IPS-15b (cell line): ENCODE measurements at regions not wholly inside any gene's neighbourhood (a gene's known extent, or its start where the extent isn't known, plus 50 kb on each side); places are given as distances from the start of the nearest gene placed in this dataset.

Source experiments
- H3K27me3 ChIP-seq: one replicate; pipeline ENCODE4 v1.6.1; 2013; ENCODE audit warnings: low read length; ENCODE audit not compliant: control insufficient read depth, insufficient read depth
- H3K36me3 ChIP-seq: one replicate; pipeline ENCODE4 v1.6.1; 2013; ENCODE audit warnings: low read length; ENCODE audit not compliant: control insufficient read depth, insufficient read depth
- H3K4me1 ChIP-seq: one replicate; pipeline ENCODE4 v1.6.1; 2013; ENCODE audit warnings: mild to moderate bottlenecking, low read length; ENCODE audit not compliant: control insufficient read depth, insufficient read depth
- H3K4me3 ChIP-seq: one replicate; pipeline ENCODE4 v1.5.1; 2013; ENCODE audit warnings: low read depth, low read length
- H3K9ac ChIP-seq: one replicate; pipeline ENCODE4 v1.6.1; 2013; ENCODE audit warnings: low read depth, mild to moderate bottlenecking, low read length
- H3K9me3 ChIP-seq: one replicate; pipeline ENCODE4 v1.6.1; 2013; ENCODE audit warnings: mild to moderate bottlenecking, low read length; ENCODE audit not compliant: control insufficient read depth, insufficient read depth

DNA sequence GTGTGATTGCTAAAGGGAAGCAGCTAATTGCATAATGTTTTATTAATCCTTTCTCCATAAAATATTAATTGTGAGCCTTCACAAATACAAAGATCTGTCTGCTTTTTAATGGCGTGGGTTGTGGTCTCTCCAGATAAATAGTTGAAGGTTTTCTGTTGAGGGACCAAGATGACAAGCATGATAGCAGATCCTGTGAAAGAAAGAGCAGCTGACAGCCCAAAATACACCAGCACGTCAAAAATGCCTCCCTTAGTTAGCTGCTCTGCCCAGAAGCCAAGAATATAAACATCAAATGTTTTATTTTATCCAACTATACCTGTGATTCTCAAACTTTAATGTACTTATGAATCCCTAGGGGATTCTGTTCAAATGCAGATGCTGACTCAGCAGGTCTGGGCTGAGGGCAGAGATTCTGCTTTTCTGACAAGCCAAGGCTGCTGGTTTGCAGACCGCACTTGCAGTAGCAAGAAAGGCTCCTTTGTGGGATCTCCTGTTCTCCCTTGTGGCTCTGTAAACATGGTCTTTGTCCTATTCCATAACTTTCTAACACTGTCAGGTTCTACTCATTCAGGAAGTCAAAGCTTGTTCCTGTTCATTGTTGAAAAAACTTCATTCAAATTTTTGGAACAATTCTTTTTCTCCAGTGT is 119.1 kb upstream of the SLC25A36 start:
- Histone ChIP-seq H3K36me3 (no peaks in the 10 kb centered on the region), H3K27me3 (no peaks in the 10 kb centered on the region), H3K9me3 (no peaks in the 10 kb centered on the region), H3K9ac (no peak overlapping the region), H3K4me3 (no peak overlapping the region), H3K4me1 (no peaks in the 10 kb centered on the region)

DNA sequence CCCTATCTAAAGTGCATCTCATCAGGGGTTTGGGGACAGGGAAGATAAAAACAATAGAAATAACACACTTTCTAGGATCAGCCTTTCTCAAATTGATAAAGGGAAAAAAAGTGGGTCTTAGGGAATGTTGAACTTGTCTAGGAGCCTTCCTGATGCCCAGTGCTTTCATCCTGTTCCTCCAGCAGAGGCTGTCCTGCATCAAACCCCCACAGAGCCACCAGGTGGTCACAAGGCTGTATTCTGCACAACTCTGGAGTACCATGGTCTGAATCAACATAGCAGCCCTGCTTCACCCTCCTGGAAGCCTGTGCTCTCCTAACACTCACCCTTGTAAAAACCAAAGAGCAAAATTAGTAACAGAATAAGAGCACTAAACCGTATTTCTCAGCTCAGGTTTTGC is 118.5 kb upstream of the SLC25A36 start:
- Histone ChIP-seq H3K9ac (no peak overlapping the region), H3K4me3 (no peak overlapping the region), H3K36me3 (no peaks in the 10 kb centered on the region), H3K9me3 (no peaks in the 10 kb centered on the region), H3K4me1 (no peaks in the 10 kb centered on the region), H3K27me3 (no peaks in the 10 kb centered on the region)

DNA sequence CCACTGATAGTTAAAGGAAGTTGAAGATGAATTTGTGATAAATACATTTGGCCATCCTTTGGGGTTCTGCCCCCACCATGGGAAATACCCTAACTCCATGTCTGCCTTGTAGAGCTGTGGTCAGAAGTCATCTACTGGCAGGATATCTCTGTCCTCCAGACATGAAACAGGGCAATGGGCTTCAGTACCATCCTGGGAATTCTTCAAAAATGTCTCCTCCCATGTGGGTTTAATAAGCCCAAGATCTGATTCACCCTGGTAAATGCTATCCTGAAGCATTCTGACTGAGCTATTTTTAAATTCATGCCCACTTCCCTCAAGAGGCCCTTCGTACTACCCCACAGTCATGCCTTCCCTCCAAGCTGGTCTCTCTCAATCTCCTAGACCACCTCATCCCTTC is 113.7 kb upstream of the SLC25A36 start:
- no peaks in the 10 kb centered on the region for H3K27me3 ChIP-seq
- no peak overlapping the region for H3K9ac ChIP-seq
- H3K36me3 ChIP-seq, result no peaks in the 10 kb centered on the region
- no peaks in the 10 kb centered on the region for H3K4me1 ChIP-seq
- H3K4me3 ChIP-seq, result no peak overlapping the region
- no peaks in the 10 kb centered on the region for H3K9me3 ChIP-seq

DNA sequence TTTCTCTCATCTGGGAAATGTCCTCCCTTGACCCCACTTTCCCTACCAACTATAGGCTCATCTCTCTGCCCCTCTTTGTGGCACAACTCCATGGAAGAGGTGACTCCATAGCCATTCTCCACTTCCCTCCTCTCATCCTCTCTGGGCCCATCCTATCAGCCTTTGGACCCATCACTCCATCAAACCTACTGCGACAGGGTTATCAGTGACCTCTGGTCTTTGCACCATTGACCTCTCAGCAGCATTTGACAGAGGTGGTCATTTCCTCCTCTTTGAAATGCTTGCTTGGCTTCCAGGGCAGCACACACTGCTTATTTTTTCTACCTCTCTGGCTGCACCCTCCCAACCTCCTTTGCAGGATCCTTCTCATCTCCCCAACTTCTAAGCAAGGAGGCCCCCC is 113.1 kb upstream of the SLC25A36 start:
- Histone ChIP-seq H3K9ac (no peak overlapping the region), H3K4me1 (no peaks in the 10 kb centered on the region), H3K36me3 (no peaks in the 10 kb centered on the region), H3K9me3 (no peaks in the 10 kb centered on the region), H3K4me3 (no peak overlapping the region), H3K27me3 (no peaks in the 10 kb centered on the region)

DNA sequence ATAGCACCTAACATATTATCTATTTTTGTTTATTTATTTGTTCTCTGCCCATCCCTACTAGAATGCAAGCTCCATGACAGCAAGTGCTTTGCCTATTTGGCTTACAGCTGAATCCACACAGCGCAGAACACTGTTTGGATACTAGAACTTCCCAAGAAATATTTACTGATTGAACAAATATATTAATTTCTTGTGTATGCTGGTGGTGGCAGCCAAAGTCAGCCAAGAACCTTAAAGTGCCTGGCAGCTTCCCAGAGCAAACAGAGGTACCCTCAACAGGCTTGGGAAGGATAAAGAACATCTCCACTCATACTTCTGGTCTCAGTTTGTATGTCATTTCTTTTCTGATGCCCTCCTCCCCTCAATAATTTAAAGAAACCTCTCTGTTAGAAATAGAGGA is 111.8 kb upstream of the SLC25A36 start:
- Histone ChIP-seq H3K9ac (no peak overlapping the region), H3K27me3 (no peaks in the 10 kb centered on the region), H3K4me1 (no peaks in the 10 kb centered on the region), H3K4me3 (no peak overlapping the region), H3K9me3 (no peaks in the 10 kb centered on the region), H3K36me3 (no peaks in the 10 kb centered on the region)

DNA sequence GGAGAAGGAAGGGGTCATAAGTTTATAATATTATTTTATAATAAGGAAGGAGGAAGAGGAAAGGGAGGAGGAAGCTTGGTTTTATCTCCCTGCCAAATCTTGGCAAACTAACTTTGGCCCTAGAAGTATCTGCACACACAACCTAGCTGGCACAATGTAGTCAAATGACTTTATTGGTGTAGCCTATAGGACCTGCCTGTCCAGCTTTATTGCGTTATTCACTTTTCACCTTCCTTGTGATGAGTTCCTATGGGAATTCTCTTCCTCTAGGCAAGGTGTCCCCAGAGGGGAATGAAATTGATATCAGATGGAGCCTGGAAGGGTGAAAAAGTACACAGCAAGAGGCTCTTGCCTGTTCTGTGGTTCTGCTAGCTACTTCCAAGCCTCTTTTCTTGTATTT is 111.2 kb upstream of the SLC25A36 start:
- no peaks in the 10 kb centered on the region for H3K36me3 ChIP-seq
- H3K27me3 ChIP-seq, result no peaks in the 10 kb centered on the region
- H3K4me3 ChIP-seq, result no peak overlapping the region
- no peak overlapping the region for H3K9ac ChIP-seq
- H3K4me1 ChIP-seq, result no peaks in the 10 kb centered on the region
- H3K9me3 ChIP-seq, result no peaks in the 10 kb centered on the region

DNA sequence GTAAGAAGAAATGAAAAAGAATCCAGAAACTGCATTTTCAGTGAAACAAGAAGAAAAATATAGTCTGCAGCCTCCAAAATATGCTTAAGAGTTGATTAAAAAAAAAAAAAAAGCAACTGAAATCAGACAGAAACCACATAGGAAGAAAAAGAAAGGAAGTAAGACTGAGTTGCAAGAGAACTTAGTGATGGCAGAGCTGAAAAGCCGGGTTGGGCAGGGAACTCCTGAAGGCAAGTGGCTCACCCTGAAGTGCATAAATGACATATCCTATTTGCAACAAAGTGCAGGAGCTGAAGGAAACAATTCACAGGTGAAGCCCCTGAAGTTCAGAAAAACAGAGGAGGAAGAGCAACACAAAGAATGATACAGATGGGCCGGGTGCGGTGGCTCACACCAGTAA is 108.8 kb upstream of the SLC25A36 start:
- Histone ChIP-seq H3K4me1 (no peaks in the 10 kb centered on the region), H3K36me3 (no peaks in the 10 kb centered on the region), H3K9ac (no peak overlapping the region), H3K27me3 (no peaks in the 10 kb centered on the region), H3K4me3 (no peak overlapping the region), H3K9me3 (no peaks in the 10 kb centered on the region)

DNA sequence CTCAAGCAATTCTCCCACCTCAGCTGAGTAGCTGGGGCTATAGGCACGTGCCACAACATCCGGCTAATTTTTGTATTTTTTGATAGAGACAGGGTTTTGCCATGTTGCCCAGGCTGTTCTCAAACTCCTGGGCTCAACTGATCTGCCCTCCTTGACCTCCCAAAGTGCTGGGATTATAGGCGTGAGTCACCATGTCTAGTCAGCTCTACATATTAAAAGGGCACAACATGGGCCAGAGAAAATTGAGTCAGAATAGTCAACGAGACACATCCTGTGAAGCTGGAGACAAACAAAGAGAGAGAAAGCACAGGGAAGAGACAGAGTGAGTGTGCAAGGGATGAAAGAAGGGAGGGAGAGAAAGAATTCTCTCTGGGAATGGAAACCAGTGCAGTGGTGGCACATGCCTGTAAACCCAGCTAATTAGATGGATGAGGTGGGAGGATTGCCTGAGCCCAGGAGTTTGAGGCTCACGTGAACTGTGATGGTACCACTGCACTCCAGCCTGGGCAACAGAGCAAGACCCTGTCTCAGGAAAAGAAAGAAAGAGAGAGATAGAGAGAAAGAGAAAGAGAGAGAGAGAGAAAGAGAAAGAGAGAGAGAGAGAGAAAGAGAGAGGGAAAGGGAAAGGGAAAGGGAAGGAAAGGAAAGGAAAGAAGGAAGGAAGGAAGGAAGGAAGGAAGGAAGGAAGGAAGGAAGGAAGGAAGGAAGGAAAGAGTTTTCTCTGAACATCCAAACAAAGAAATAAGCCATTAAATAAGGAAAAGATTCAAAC is 107.2 kb upstream of the SLC25A36 start:
- no peak overlapping the region for H3K9ac ChIP-seq
- no peak overlapping the region for H3K4me3 ChIP-seq
- H3K36me3 ChIP-seq, result no peaks in the 10 kb centered on the region
- H3K9me3 ChIP-seq, result no peaks in the 10 kb centered on the region
- no peaks in the 10 kb centered on the region for H3K4me1 ChIP-seq
- H3K27me3 ChIP-seq, result no peaks in the 10 kb centered on the region

DNA sequence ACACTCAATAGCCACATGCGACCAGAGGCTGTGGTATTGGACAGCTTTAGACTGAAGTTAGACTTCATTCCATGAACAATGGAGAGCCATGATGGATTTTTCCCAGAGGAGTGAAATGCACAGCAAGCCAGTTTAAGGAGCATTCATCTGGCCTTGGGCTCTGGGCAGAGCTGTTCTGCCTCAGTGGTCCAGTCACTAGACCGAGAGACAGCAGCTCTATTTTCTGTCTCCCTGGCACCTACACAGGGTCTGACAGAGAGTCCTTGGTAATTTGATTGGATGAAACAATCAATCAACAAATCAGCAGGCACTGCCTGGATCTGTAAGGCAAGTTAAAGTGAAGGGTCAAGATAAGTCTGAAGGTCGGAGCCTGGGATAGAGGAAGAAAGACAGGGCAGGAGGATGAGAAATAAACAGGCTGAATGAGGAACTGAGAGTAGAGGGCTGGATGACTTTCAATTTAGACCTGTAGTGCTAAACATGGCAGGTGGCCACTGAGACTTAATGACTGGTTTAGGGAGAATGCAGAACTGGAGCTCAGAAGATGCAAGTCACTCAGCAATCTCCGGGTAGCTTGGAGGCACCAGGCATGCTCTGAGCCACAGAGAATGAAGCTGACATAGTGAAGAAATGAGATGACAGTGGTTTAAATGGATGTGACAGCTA is 98.5 kb upstream of the SLC25A36 start:
- Histone ChIP-seq H3K27me3 (no peaks in the 10 kb centered on the region), H3K36me3 (no peaks in the 10 kb centered on the region), H3K9ac (no peak overlapping the region), H3K4me3 (no peak overlapping the region), H3K9me3 (no peaks in the 10 kb centered on the region), H3K4me1 (no peaks in the 10 kb centered on the region)

DNA sequence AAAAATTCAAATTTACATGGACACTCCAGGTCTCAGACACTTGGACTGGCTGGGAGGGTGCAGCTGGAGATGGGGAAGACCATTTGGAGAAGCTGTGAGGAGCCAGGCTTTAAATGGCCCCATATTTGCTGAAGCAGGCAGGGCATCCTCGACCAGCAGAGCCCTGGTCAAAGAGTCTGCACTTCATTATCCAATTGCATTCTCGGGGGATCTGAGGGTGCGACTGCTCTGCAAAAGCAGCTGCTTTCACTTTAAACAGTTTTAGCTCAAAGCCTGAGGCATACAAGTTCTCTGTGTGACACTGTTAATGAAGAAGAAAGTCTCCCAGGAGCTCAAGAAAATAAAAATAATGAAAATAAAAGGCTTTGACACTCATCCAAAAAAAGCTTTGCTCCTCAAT is 98.0 kb upstream of the SLC25A36 start:
- Histone ChIP-seq H3K27me3 (no peaks in the 10 kb centered on the region), H3K36me3 (no peaks in the 10 kb centered on the region), H3K9me3 (no peaks in the 10 kb centered on the region), H3K4me3 (no peak overlapping the region), H3K4me1 (no peaks in the 10 kb centered on the region), H3K9ac (no peak overlapping the region)

DNA sequence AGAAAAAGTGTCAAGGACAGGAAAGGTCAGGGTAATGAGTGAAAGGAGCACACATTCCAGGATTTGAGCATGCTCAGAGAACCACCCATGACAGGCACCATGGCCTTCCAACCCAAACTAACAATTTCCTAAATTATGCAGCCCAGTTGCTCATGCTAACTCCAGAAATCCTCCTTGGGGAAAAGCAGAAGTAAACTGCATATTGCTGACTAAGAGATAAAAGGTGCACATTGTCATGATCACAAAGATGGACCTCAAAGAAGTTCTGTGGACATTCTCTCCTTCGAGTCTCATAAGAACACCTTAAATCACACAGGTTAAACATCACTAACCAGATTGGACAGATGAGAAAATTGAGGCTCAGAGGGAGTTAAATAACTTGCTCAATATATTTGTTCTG is 97.6 kb upstream of the SLC25A36 start:
- no peaks in the 10 kb centered on the region for H3K27me3 ChIP-seq
- H3K9ac ChIP-seq, result no peak overlapping the region
- no peaks in the 10 kb centered on the region for H3K4me1 ChIP-seq

DNA sequence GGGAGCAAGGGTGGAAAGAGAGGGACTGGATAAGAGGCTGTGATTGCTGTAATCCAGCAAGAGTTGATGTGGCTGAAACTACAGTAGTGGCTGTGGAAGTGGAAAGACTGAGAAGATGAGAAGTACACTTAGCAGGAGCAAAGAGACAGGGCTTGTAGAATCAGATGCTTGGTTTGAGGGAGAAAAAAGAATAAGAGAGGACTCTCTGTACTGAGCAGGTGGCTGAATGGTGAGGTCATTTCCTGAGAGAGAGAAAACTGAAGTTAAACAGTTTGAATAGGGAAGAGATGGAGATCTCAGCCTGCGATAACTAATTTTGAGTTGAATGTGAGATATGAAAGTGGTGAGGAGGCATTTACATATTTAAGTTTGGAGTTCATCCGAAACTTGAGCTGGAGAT is 95.8 kb upstream of the SLC25A36 start:
- H3K36me3 ChIP-seq, result no peaks in the 10 kb centered on the region
- no peak overlapping the region for H3K9ac ChIP-seq
- no peaks in the 10 kb centered on the region for H3K4me1 ChIP-seq
- no peaks in the 10 kb centered on the region for H3K9me3 ChIP-seq
- H3K4me3 ChIP-seq, result no peak overlapping the region
- H3K27me3 ChIP-seq, result no peaks in the 10 kb centered on the region

More for the DNA sequence above, 97.6 kb upstream of the SLC25A36 start:
- Histone ChIP-seq H3K9me3 (no peaks in the 10 kb centered on the region), H3K36me3 (no peaks in the 10 kb centered on the region), H3K4me3 (no peak overlapping the region)
